ENCODE measurements at regions not wholly inside any gene's neighbourhood (a gene's known extent, or its start where the extent isn't known, plus 50 kb on each side); places are given as distances from the start of the nearest gene placed in this dataset.

DNA sequence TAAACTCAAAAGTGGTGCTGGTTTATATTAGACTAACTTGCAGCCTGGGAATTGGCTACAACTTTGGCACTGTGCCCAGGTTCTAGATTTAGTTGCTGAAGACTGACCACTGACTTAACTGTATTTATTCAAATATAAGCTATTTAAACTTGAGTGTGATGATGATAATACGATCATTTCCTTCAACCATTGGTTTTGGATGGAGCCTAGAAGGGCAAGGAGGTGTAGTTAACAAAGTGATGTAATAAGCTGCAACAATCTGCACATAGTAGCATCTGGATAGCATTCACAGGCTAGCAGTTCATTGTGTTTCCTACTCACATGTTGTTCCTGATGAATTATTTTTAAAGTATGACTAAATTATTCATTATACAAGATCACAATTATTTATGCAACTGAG lies 55.2 kb upstream of the DACH1 start:
- H3K9me3 Mint-ChIP-seq (ENCODE audit: unreplicated experiment): no peaks in the 10 kb centered on the region
- no peaks in the 10 kb centered on the region for H3K4me1 ChIP-seq
- POLR2A ChIA-PET: no interaction called here
- no peaks in the 10 kb centered on the region for H3K9me3 ChIP-seq
- intact Hi-C loops (cut with micrococcal nuclease; ENCODE audit: unreplicated experiment): no loop called here
- BruUV-seq (replicated peaks): no TSS peak
- no peaks in the 10 kb centered on the region for H3K36me3 ChIP-seq (ENCODE audit: control insufficient read depth, insufficient read depth, low read length)
- no peak for DNase-seq
- no peak overlapping the region for H3K4me3 Mint-ChIP-seq (ENCODE audit: unreplicated experiment)
- no peak overlapping the region for H3K27ac Mint-ChIP-seq (ENCODE audit: unreplicated experiment)
- peaks cover 5% of the 10 kb centered on the region for H3K27me3 Mint-ChIP-seq (ENCODE audit: insufficient read depth, unreplicated experiment)
- no peaks in the 10 kb centered on the region for H3K36me3 Mint-ChIP-seq (ENCODE audit: insufficient read depth, unreplicated experiment)
- no peaks in the 10 kb centered on the region for H3K4me1 Mint-ChIP-seq (ENCODE audit: low read depth, unreplicated experiment)
- no peaks in the 10 kb centered on the region for H3K27me3 ChIP-seq (replicated peaks; ENCODE audit: control insufficient read depth, insufficient read depth, low read length)
- CTCF ChIA-PET: no interaction called here
- no peak overlapping the region for H3K4me3 ChIP-seq (ENCODE audit: low read depth, low read length)
- TF ChIP-seq CTCF (IDR thresholded peaks at IDR 0.05; ENCODE audit: insufficient read depth in 1 of 2, low read depth in 1 of 2, low read length in 1 of 2, severe bottlenecking in 1 of 2, unreplicated experiment in 1 of 2): no peak
